ENCODE measurements at regions not wholly inside any gene's neighbourhood (a gene's known extent, or its start where the extent isn't known, plus 50 kb on each side); places are given as distances from the start of the nearest gene placed in this dataset.

DNA sequence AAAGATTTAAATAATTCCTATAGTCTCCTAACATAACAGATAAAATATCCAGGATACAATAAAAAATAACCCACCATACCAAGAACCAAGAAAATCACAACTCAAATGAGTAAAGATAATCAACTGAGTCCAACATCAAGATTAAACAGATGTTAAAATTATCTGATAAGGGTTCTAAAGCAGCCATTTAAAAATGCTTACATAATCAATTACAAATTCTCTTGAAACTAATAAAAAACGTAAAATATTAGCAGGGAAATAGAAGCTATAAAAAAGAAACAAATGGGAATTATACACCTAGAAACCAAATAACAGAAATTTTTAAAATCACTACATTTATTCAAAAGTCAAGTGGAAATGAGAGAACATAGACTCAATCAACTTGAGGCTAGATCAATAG, 297.7 kb upstream of the RAB6C start:
- TF ChIP-seq CTCF (IDR thresholded peaks at IDR 0.05; ENCODE audit: low read depth, low read length, poor library complexity, severe bottlenecking) (no peak), EZH2phosphoT487 (IDR thresholded peaks at IDR 0.05; ENCODE audit: borderline replicate concordance, low read length) (no peak)

Measured in DOHH2 (cell line).